Omental fat pad (tissue), 3 donors: ENCODE measurements at regions not wholly inside any gene's neighbourhood (a gene's known extent, or its start where the extent isn't known, plus 50 kb on each side); places are given as distances from the start of the nearest gene placed in this dataset.

ENCODE experiments used
- ATAC-seq: fragments of 150-250 bp; one replicate; pipeline ENCODE4 v1.9.1; 2016; ENCODE audit warnings: mild to moderate bottlenecking, moderate library complexity; ENCODE audit not compliant: low FRiP score
- DNase-seq: peaks from one replicate; pipeline ENCODE4 v3.0.0-alpha.2; 2019; ENCODE audit warnings: low spot score
- CTCF ChIP-seq, 3 donors: fragments of 450-650 bp; IDR thresholded peaks; one replicate each; pipeline ENCODE4 v1.5.1; 2016 to 2017; ENCODE audit warnings: antibody characterized with exemption in 3 of 3, mild to moderate bottlenecking in 3 of 3, moderate library complexity in 2 of 3

DNA sequence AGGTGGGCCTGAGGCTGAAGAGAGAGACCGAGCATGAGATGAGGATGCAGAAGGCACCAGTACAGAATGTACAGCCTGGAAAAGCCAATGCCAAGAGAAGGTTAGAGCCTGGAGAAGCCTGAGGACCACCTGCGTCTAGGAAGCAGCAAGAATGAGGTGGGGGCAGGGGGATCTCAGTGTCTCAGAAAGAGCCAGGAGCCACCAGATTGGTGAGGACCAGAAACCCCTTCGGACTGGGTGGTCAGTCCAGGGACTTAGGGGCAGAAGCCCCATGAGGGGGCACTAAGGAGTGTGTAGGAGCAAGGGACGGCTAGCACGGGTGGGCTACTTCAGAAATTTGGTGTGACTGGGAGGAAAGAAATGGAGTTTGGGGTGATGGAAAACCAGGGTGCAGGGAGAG, 205.9 kb upstream of the RNF32 start:
- DNase-seq, result no peak
- ATAC-seq, result no peak
- no peak for TF ChIP-seq CTCF (IDR thresholded peaks at IDR 0.05)

DNA sequence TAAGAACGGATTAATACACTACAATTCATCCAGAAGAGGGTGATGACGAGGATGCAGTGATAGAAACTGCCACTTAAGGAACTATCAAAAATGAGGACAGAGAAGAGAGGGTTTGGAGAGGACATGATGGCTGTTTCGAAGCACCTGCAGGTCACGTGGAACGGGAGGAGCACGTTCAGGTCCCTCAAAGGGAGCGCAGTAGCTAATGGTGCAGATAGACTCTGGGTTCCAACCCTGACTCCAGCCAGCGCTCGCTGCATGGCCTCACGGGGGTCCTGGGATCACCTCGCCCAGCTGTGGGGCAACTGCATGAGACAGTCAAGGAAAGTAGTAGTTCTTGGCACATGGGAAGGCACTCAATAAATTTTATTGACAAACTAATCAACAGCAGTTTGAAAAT, 208.6 kb upstream of the RNF32 start:
- no peak for TF ChIP-seq CTCF (IDR thresholded peaks at IDR 0.05)
- no peak for ATAC-seq

GRCh38 chr7:156430109-156430508, 210.5 kb upstream of the RNF32 start:
- TF ChIP-seq CTCF (IDR thresholded peaks at IDR 0.05), result no peak
- ATAC-seq (no peak), DNase-seq (no peak)

More for the DNA sequence above, 208.6 kb upstream of the RNF32 start:
- no peak for DNase-seq

GRCh38 chr7:156429514-156429913, 211.1 kb upstream of the RNF32 start:
- DNase-seq, result no peak
- ATAC-seq, result no peak
- TF ChIP-seq CTCF (IDR thresholded peaks at IDR 0.05), result no peak

GRCh38 chr7:156423876-156424275, 216.7 kb upstream of the RNF32 start:
- DNase-seq (no peak), ATAC-seq (no peak)
- no peak for TF ChIP-seq CTCF (IDR thresholded peaks at IDR 0.05)

- DNase-seq (no peak), ATAC-seq (no peak)
- no peak for TF ChIP-seq CTCF (IDR thresholded peaks at IDR 0.05)
Measured at GRCh38 chr7:156420496-156420895, 220.1 kb upstream of the RNF32 start.

- ATAC-seq, result no peak
- no peak for TF ChIP-seq CTCF (IDR thresholded peaks at IDR 0.05)
- no peak for DNase-seq
Measured at GRCh38 chr7:156419782-156420181, 220.8 kb upstream of the RNF32 start.
